Mucosa of rectum (tissue), 2 donors: ENCODE measurements at regions not wholly inside any gene's neighbourhood (a gene's known extent, or its start where the extent isn't known, plus 50 kb on each side); places are given as distances from the start of the nearest gene placed in this dataset.
"Not testable (repeated sequence)": the region's sequence is repeated elsewhere in the genome, so short reads cannot be mapped to it uniquely, and the experiment has no call there.

Source experiments
- H3K27ac ChIP-seq, 2 donors: one replicate each; pipeline ENCODE4 v1.7.0; 2013; ENCODE audit warnings: inconsistent platforms in 2 of 2, low read depth in 2 of 2, low read length in 2 of 2
- H3K27me3 ChIP-seq, 2 donors: one replicate each; pipeline ENCODE4 v1.7.0; 2013; ENCODE audit warnings: low read length in 2 of 2; ENCODE audit not compliant: control insufficient read depth in 2 of 2, insufficient read depth in 2 of 2
- H3K36me3 ChIP-seq, 2 donors: one replicate each; pipeline ENCODE4 v1.7.0; 2013; ENCODE audit warnings: low read length in 2 of 2; ENCODE audit not compliant: control insufficient read depth in 2 of 2, insufficient read depth in 2 of 2
- H3K4me1 ChIP-seq, 2 donors: one replicate each; pipeline ENCODE4 v1.7.0; 2013; ENCODE audit warnings: low read length in 2 of 2, mild to moderate bottlenecking in 1 of 2; ENCODE audit not compliant: control insufficient read depth in 2 of 2, insufficient read depth in 2 of 2
- H3K4me3 ChIP-seq, 2 donors: one replicate each; pipeline ENCODE4 v1.7.0; 2013; ENCODE audit warnings: low read length in 2 of 2
- H3K9ac ChIP-seq, 2 donors: one replicate each; pipeline ENCODE4 v1.7.0; 2013; ENCODE audit warnings: low read length in 2 of 2, low read depth in 1 of 2, mild to moderate bottlenecking in 1 of 2
- H3K9me3 ChIP-seq, 2 donors: one replicate each; pipeline ENCODE4 v1.7.0; 2013; ENCODE audit warnings: low read length in 2 of 2; ENCODE audit not compliant: control insufficient read depth in 2 of 2
- donor health status: healthy.
- donor health status: Normal muscosa, but diverticular disease.

DNA sequence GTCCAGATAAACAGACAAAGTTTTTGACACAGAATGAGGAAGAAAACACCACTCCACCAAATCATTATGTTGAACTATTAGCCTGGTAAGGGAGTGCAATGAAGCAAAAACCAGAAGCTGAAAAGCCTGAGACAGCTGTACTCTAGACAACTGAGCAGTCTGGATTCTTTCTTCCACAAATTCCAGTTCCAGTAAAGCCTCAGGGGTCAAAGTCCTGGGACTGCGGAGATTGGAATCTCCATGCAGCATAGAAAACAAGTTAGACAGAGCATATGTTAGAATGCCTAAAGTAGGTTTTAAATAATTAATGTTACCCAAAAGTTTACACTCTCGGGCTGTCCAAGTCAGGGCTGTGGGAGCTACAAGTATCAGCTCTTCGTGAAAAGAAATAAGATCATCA lies 263.2 kb downstream of the TECRL start:
- H3K9me3 ChIP-seq, result no peaks in the 10 kb centered on the region

GRCh38 chr4:64144994-64145393 lies 264.3 kb downstream of the TECRL start:
- Histone ChIP-seq H3K27me3 (no peaks in the 10 kb centered on the region), H3K9ac (no peak overlapping the region), H3K36me3 (no peaks in the 10 kb centered on the region), H3K4me1 (no peaks in the 10 kb centered on the region), H3K4me3 (no peak overlapping the region), H3K27ac (no peak overlapping the region), H3K9me3 (peaks cover 0 to 3% of the 10 kb centered on the region in 2 donors)

More for the DNA sequence above, 263.2 kb downstream of the TECRL start:
- H3K4me1 ChIP-seq, result no peaks in the 10 kb centered on the region
- no peak overlapping the region for H3K4me3 ChIP-seq
- no peaks in the 10 kb centered on the region for H3K36me3 ChIP-seq
- no peak overlapping the region for H3K27ac ChIP-seq
- H3K9ac ChIP-seq, result no peak overlapping the region
- no peaks in the 10 kb centered on the region for H3K27me3 ChIP-seq

GRCh38 chr4:64130907-64131306 lies 278.3 kb downstream of the TECRL start:
- Histone ChIP-seq H3K27ac (no peak overlapping the region), H3K4me3 (no peak overlapping the region)

DNA sequence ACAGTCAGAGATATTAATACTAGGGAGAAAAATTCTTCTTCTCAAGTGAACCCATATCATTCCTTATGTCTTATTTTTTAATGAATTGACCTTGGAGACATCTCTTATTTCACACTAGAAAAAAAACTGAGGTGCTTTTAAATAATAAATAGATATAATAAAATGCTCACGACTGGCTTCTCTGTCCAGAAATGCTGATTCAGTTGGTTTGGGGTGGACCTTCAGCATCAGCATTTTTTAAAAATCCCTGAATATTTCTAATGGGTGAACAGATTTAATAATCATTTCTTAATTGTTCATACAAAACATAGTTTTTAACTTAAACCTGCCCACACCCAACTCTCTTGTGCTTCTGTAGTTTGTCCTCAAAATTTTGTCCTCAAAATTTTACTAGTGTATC lies 283.9 kb downstream of the TECRL start:
- H3K9me3 ChIP-seq, result no peaks in the 10 kb centered on the region
- H3K9ac ChIP-seq, result no peak overlapping the region
- H3K36me3 ChIP-seq, result no peaks in the 10 kb centered on the region
- no peak overlapping the region for H3K27ac ChIP-seq
- H3K4me1 ChIP-seq, result no peaks in the 10 kb centered on the region
- no peak overlapping the region for H3K4me3 ChIP-seq
- H3K27me3 ChIP-seq, result no peaks in the 10 kb centered on the region

More at GRCh38 chr4:64130907-64131306, 278.3 kb downstream of the TECRL start:
- no peaks in the 10 kb centered on the region for H3K9me3 ChIP-seq
- H3K27me3 ChIP-seq, result no peaks in the 10 kb centered on the region
- H3K4me1 ChIP-seq, result no peaks in the 10 kb centered on the region
- no peaks in the 10 kb centered on the region for H3K36me3 ChIP-seq
- H3K9ac ChIP-seq, result no peak overlapping the region

DNA sequence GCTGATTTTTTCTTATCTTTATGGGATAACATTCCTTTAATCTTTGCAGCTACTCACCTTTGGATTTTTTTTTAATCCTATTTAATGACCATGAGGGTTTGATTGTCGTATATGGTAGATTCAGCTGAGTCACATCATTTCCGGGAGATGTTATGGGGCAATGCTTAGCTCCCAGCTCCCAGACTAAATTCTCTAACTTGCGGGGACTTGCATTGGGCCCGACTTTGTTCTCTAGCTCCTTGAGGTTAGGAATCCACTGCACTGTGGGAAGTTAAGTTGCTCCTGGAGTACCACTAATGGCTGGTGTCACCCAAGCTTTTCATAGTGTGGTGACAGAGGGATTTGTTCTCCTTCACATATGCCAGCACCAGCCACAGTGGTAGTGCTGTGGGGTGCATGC lies 287.4 kb downstream of the TECRL start:
- Histone ChIP-seq H3K9me3 (no peaks in the 10 kb centered on the region), H3K27me3 (no peaks in the 10 kb centered on the region), H3K4me1 (no peaks in the 10 kb centered on the region), H3K4me3 (no peak overlapping the region), H3K9ac (no peak overlapping the region), H3K27ac (no peak overlapping the region), H3K36me3 (no peaks in the 10 kb centered on the region)

- Histone ChIP-seq H3K27ac (no peak overlapping the region), H3K27me3 (no peaks in the 10 kb centered on the region), H3K4me1 (no peaks in the 10 kb centered on the region), H3K9ac (no peak overlapping the region), H3K36me3 (no peaks in the 10 kb centered on the region), H3K4me3 (no peak overlapping the region), H3K9me3 (no peaks in the 10 kb centered on the region)
These were observed 303.3 kb downstream of the TECRL start for GRCh38 chr4:64105903-64106302.

DNA sequence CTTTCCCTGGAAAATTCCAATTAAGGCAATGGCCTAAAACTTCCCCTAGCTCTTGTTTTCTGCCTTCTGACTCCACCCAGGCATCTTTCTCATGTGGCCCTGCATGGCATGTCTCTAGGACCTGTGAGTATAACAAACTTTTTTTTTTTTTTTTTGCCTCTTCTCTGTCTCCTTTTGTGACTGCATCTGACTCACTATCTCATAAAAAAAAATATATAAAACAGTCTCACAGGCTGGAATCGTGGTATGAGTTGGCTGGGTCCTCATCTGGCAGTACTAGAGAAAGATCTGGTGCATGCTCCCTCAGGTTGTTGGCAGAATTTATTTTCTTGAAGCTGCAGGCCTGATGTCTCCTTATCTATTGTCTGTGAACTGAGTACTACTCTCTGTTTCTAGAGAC lies 313.9 kb downstream of the TECRL start:
- Histone ChIP-seq H3K4me3 (no peak overlapping the region), H3K27ac (no peak overlapping the region), H3K9ac (no peak overlapping the region), H3K27me3 (no peaks in the 10 kb centered on the region), H3K9me3 (no peaks in the 10 kb centered on the region), H3K4me1 (no peaks in the 10 kb centered on the region), H3K36me3 (no peaks in the 10 kb centered on the region)

DNA sequence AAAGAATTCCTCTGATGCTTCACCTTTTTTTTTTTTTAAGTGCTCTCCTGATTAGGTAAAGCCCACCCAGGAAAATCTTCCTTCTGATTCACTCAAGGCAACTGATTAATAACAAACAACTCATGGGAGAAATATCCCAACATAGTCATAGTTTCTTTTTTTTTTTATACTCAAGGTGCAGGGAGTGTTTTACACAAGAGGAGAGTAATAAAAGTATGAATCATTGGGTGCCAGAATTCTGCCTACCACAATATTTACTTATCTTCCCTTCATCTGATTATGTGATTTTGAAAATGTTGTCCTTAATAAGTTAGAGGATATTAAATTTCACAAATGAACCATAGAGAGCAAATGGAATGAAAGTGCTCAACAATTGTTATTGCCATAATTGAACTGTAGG lies 329.9 kb downstream of the TECRL start:
- H3K9me3 ChIP-seq, result no peaks in the 10 kb centered on the region
- no peaks in the 10 kb centered on the region for H3K27me3 ChIP-seq
- no peak overlapping the region for H3K27ac ChIP-seq
- no peak overlapping the region for H3K9ac ChIP-seq
- no peaks in the 10 kb centered on the region for H3K4me1 ChIP-seq
- H3K4me3 ChIP-seq, result no peak overlapping the region
- H3K36me3 ChIP-seq, result no peaks in the 10 kb centered on the region

- no peaks in the 10 kb centered on the region for H3K4me1 ChIP-seq
These were observed 341.2 kb downstream of the TECRL start for GRCh38 chr4:64068096-64068495.

GRCh38 chr4:64062991-64063390 lies 346.3 kb downstream of the TECRL start:
- no peak overlapping the region for H3K4me3 ChIP-seq
- no peaks in the 10 kb centered on the region for H3K27me3 ChIP-seq
- H3K4me1 ChIP-seq, result no peaks in the 10 kb centered on the region
- H3K9me3 ChIP-seq, result no peaks in the 10 kb centered on the region
- H3K9ac ChIP-seq, result no peak overlapping the region
- H3K27ac ChIP-seq, result no peak overlapping the region
- no peaks in the 10 kb centered on the region for H3K36me3 ChIP-seq

More at GRCh38 chr4:64068096-64068495, 341.2 kb downstream of the TECRL start:
- H3K4me3 ChIP-seq, result no peak overlapping the region
- no peak overlapping the region for H3K27ac ChIP-seq
- H3K9me3 ChIP-seq, result no peaks in the 10 kb centered on the region
- H3K9ac ChIP-seq, result no peak overlapping the region
- H3K27me3 ChIP-seq, result no peaks in the 10 kb centered on the region
- no peaks in the 10 kb centered on the region for H3K36me3 ChIP-seq

DNA sequence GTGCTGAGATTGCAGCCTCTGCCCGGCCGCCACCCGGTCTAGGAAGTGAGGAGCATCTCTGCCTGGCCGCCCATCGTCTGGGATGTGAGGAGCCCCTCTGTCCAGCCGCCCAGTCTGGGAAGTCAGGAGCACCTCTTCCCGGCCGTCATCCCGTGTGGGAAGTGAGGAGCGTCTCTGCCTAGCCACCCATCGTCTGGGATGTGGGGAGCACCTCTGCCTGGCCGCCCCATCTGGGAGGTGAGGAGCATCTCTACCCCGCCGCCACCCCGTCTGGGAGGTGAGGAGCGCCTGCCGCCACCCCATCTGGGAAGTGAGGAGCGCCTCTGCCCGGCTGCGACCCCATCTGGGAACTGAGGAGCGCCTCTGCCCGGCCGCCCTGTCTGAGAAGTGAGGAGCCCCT lies 372.2 kb downstream of the TECRL start:
- H3K27me3 ChIP-seq, H3K27ac ChIP-seq, H3K9me3 ChIP-seq, H3K4me3 ChIP-seq, H3K36me3 ChIP-seq, H3K9ac ChIP-seq, H3K4me1 ChIP-seq: not testable (repeated sequence)
